ENCODE measurements at regions not wholly inside any gene's neighbourhood (a gene's known extent, or its start where the extent isn't known, plus 50 kb on each side); places are given as distances from the start of the nearest gene placed in this dataset.

- TF ChIP-seq POLR2A (IDR thresholded peaks at IDR 0.05) (no peak), EP300 (IDR thresholded peaks at IDR 0.05) (no peak), CTCF (IDR thresholded peaks at IDR 0.05) (no peak)
Measured at GRCh38 chr18:59985289-59985688, 85.5 kb downstream of the PMAIP1 start.

Data from tibial nerve (tissue), 4 donors.